DMS153 treated with DMSO at 0.1 percent for 48 hours (cell line): ENCODE measurements at regions not wholly inside any gene's neighbourhood (a gene's known extent, or its start where the extent isn't known, plus 50 kb on each side); places are given as distances from the start of the nearest gene placed in this dataset.
A peak's percentile ranks its signal among the peaks of the same experiment; 100 is the strongest.
"Not testable (repeated sequence)": the region's sequence is repeated elsewhere in the genome, so short reads cannot be mapped to it uniquely, and the experiment has no call there.

ENCODE experiments used
- DNase-seq: peaks from one replicate; lab custom pipeline; 2025; ENCODE audit not compliant: unreplicated experiment; lab: John Stamatoyannopoulos, UW

DNA sequence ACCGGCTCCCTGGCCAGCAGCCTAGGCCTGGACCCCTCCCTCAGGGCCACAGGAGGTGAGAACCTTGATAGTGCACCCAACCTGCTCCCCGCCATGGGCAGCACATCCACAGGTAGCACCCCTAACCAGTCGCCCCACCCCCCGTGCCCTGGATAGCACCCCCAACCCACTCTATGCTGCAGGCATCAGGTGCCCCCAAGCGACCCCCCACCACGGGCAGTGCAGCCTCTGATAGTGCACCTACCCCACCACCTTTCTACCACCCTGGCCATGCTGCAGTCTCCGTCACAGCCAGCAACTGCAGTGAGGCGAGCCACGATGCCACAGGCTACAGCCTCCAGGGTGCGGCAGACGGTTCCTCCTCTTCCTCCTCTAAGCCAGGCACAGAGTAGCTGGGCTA lies 55.6 kb downstream of the SOWAHC start:
- DNase-seq = no peak

DNA sequence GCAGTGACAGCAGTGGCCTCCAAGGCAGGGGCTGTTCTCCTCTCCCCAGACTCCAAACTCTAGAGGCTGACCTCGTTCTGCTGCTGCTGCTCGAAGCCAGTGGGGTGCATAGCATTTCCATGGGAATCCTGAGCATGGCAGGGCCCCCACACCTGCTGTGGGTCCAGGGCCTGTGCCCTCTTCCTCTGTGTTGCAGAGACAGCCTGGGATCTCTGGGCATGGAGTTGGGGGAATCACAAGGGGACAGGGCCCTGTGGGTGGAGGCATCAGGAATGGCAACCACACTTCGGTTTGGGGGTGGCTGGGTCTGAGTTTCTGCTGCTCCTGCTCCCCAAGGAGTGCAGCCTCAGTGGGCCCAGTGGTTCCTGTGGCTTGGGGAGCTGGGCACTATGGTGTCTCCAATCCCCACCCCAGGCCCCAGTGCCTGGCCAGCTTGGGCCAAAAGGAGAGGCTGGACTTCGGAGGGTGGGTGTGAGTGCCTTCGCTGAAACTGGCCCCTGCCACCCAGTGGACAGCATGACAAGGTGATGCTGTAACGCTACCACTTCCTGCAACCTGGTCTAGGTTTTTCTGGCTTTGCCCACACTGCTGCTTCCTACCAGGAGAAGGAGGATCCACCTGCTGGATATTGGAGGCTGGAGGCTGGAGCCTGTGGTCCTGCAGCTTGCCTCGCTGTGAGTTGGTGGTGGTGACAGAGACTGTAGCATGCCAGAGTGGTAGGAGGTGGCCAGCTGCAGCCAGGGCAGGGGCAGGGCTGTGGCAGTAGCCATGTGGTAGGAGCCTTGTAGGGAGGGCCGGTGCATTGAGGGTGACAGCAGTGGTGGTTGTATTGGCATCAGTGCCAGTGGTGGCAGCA lies 56.6 kb downstream of the SOWAHC start:
- no peak for DNase-seq

DNA sequence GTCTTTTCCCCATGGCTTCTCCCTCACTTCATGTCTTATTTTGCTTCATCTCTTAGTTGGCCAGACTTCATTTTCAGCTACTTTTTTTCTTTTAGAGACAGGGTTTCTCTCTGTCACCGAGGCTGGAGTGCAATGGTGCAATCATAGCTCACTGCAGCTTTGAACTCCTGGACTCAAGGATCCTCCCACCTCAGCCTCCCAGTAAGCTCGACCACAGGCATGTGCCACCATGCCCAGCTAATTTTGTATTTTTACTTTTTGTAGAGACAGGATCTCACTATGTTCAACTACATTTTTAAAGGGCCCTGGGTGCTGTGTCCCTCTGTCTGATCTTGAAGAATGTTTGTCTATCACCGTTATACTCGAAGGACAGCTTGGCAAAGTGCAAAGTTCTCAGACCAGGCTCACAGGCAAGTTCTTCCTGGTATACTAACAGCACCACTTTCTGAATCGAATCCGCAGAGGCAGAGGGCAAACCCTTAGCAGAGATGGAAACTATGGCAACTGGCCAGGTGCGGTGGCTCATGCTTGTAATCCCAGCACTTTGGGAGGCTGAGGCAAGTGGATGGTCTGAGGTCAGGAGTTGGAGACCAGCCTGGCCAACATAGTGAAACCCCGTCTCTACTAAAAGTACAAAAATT lies 60.9 kb downstream of the SOWAHC start:
- no peak for DNase-seq

DNA sequence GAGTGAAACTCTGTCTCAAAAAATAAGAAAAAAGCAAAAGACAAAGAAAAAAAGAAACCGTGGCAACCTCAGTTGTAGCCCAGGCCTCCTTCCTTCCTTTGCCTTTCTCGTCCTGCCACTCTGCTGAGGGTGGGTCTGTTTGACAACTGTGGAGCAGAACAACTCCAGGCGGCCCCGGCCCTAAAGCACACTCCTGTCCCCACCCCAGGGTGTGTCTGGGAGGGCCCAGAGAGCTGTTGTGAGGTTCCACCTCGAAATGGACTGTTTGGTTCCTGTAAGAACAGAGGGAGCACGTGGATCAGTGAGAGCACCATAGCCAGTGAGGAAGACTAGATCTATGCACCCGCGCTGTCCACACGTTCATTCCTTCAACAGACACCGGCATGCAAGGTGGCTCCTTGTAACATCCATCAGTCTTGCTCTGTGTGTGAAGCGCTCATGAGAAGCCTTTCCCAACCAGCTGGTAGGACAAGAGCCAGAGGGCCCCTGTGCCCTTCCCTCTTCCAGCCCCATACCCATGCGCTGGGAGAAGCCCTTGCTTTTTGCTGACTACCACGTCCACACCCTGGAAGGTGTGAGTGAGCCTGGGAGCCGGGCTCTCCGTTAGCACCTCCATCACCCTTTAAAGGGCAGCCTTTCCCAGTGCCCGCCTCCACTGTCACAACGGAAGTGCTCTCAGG lies 61.6 kb downstream of the SOWAHC start:
- peak; percentile 9 for DNase-seq

DNA sequence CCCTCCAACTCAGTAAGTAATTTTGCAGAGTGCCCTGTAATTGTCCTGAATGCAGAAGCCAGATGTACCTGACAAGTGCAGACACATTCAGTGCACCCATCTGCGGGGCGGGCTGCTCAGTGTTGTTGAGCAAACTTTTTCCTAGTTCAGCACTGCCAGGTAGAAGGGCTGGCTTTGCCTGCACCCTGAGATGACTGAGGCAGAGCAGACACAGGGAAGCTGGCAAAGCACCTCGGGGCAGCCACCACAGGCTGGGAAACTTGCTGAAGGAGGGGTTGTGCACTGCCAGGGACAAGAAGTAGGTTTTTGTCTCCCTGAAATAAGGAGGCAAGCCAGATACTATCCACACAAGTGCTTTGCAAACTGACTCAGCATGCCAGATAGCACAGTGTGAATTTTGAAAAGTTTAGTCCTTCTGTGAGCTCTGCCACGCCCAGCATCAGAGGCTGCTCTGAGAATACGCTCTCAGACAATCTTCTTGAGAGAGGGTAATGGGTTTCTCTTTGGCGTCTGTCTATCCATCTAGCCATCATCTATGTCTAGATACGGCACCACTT lies 62.3 kb downstream of the SOWAHC start:
- no peak for DNase-seq

DNA sequence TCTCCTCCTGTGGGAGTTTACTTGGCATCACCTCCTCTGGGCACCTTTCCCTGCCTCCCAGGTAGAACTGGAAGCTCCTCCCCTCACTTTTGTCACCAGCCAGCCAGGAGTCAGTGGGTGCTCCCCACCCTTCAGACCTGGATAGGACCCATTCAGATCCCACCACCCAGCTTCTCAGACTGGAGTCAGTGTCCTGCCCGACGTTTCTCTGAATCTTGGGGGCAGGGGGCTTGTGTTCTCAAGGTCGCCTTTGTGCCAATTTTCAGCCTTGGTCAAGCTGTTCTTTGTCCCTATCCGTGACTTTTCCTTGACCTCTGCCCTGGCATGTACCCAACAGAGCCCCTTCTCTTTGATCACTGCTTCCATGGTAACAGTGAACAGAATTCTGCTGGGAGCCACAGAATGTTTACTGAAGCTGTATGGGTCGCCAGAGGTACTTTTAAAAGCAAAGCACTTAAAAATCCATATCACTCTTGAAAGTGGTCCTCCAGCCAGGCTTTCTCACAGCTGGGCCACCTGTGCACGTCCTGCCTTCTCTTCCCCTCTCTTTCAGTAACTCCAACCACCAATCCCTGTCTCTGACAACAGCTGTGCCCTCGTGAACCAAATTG lies 63.1 kb downstream of the SOWAHC start:
- not testable (repeated sequence) for DNase-seq

DNA sequence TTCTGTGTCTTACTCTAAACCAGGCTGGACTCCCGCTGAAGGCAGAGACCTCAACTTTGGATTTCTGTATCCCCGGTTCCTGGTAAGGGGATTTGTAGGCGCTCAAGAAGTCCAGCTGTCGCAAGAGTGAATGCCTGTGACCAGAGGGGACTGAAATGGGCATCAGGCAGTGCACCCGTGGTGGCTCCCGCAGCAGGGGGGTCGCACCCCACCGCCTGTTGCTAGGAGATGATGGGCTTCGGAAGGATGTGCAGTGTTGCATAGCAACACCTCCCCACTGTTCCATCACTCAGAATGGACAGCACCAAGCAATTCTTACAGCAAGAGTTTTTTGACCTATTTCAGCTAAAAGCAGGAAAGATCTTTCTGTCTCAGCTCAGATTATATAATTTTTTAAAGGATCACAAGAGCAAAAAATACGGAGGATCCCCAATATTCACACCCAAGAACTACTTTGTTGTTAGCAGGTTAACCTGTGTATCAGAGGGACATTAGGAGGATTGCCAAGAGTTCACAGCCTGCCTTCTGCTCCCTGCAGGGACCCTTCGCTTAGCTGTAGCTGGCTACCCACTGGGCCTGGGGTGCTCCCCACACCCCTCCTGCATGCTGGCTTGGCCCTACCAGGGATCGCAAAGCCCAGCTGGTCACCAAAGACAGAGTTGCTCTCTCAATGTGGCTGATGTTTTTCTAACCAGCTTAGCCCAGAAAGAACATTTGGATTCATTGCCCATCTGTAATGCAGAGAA lies 63.8 kb downstream of the SOWAHC start:
- DNase-seq = no peak

DNA sequence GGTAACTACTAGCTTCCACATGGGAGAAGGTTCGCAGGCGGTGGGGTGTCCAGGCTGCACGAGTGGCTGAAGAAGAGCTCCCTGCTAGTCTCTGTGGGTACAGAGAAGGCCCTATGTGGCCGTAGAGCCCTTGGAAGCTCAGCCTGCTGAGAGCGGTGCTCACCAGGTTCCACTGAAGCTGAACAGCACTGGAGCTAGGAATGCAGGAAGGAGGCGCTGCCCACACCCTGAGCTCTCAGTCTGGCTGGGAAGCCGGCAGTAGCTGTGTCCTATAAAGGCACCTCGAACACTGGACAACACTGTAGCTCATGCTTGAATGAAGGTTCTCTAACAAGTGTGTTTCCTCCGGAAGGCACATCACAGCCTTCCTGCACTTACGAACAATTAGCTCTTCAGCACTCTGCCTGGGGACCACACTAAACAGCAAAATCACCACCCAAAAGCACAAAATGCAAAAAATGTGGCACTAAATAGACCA lies 64.6 kb downstream of the SOWAHC start:
- DNase-seq = not testable (repeated sequence)

DNA sequence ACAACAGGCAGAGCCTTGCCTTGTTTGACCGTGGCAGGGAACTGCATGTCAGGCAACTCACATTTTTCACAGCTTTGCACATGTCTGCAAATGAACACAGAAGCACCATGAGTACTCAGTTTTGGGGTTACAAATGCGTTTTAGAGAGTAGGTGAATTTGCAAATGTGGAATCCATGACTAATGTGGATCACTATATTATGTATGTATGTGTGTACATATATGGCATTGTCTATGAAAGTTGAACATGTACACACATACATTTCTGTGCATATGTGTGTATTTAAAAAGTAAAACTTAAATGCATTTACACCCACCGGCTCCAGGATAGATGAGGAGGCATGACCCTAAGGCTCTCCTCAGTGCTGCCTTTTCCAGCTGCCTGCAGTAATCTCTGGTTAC lies 65.1 kb downstream of the SOWAHC start:
- DNase-seq = no peak

DNA sequence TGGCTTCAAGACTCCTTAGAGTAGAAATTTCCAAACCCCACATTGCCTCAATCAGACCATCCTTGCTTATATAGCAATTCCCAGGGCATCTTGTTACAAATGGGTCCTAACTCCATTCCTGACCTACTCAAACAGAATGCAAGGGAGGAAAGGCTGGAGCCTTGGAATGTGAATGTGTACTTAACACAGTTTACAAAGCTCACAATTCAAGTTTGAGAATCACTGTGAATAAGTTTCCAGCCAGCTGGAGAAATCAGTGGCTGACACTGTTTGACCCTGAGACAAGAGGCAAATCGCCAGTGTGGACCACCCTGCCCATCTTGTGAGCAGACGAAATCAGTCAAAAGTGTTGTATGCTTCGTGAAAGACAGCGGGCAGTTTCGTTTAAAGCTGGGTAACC lies 65.5 kb downstream of the SOWAHC start:
- no peak for DNase-seq

DNA sequence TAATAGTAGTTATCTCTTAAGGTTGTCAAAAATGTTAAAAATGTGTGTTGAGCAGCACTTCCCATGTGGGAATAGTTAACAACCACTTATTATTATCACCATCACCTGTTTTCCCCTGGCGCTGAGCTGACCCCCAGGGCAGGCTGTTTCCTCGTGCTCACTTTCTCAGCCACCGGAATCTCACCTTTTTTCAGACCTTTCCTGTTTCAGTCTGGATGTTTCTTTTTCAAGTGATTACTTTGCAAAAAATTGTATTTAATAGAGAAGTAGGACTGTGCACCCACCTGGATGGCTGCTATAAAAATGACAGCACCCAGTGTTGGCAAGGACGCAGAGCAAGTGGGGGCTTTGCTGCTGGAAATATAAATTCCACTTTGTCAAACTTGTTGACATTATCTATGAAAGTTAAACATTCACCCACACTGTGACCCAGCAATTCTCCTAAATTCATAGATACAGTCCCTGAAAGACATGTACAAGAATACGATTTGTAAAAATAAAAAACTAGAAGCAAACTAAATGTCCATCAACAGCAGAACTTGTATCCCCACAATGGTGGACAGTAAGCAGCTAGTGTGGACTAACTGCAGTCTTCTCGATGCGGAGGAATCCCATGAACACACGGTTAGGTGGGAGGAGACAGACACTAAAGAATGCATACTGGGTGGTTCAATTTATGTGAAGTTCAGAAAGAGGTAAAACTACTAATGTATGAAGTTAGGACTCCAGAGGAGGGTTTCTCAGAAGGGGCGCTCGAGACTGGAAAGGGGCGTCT lies 66.5 kb downstream of the SOWAHC start:
- no peak for DNase-seq

DNA sequence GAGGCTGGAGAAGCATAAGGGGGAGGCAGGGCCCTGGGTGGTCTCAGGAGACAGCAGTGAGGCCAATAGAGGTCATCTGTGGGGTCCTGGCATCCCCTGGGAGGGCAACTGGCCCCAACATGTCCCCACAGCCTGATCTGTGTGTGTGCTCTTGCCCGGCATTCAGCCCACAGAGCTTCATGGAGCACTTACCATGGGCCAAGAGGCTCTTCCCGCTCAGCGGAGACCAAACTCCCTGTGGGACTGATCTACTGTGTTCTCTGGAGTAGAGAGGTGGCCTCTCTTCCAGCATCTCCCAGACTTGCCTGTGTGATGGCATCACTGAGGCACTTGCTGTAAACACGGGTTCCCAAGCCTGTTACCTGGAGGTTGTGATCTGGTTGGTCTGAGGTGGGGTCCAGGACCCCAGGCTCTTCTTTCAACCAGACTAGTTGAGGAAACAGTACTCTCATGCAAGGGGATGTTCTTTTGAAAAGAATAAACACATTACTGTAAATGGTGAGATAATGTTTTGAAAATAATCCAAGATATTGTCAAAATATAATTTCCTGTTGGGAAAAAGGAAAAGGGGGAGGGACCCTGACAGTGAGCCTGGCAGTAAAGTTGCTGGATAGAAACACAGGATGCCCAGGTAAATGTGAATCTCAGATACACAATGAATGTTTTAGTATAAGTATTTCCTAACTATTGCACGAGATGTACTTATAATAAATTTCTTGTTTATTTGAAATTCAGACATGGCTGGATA lies 67.6 kb downstream of the SOWAHC start:
- no peak for DNase-seq

DNA sequence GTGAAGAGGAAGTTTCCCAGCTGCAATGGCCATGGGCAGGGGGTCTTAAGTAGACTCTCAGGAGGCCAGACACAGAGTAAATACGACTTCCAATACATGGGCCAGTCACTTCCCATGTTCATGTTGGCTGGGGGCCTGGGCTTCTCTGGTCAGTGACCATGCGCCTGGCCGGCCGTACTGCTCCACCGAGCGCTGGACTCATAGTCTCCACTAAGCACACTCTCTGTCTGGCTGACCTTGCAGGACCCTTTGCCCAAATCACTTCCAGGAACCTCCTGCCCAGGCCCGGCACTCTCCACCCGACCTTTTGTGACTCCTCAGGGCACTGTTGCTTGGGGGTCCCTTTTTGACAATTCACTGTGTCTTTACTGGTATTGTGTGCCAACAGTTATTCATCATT lies 69.3 kb downstream of the SOWAHC start:
- no peak for DNase-seq

DNA sequence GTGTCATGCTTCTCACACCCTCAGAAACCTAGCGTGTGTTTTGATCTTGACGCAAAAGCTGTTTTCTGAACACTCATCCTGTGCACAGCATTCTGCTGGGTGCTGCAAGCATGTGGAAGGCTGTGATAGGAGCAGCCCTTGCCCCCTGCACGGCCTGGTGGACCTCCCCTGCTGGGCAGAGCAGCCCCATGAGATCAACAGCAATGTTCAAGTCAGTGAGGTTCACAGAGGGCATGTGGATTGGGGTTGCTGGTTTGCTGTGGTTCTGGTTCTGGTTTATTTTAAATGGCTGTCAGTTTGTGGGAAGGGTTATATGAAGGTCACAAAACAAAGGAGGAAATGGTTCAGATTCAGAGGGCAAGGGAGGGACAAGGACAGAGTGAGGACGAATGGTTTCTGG lies 71.3 kb downstream of the SOWAHC start:
- DNase-seq = no peak

DNA sequence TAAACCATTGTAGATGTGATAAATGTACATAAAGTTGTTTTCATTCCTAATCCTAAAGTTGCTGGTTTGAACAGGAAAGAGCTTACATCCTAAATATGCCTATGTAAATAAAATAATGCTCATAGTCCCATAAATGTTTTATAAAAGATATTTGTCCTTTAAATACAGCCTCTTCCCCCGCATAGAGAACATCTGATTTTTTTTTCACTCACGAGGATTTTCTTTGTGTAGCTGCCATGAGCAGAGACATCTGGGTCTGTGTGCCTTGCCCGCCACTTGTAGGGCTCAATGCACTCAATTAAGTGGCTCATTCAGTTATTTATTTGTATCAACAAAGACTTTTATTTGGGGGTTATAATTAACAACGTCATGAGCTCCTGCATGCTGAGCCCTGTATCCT lies 72.8 kb downstream of the SOWAHC start:
- no peak for DNase-seq

DNA sequence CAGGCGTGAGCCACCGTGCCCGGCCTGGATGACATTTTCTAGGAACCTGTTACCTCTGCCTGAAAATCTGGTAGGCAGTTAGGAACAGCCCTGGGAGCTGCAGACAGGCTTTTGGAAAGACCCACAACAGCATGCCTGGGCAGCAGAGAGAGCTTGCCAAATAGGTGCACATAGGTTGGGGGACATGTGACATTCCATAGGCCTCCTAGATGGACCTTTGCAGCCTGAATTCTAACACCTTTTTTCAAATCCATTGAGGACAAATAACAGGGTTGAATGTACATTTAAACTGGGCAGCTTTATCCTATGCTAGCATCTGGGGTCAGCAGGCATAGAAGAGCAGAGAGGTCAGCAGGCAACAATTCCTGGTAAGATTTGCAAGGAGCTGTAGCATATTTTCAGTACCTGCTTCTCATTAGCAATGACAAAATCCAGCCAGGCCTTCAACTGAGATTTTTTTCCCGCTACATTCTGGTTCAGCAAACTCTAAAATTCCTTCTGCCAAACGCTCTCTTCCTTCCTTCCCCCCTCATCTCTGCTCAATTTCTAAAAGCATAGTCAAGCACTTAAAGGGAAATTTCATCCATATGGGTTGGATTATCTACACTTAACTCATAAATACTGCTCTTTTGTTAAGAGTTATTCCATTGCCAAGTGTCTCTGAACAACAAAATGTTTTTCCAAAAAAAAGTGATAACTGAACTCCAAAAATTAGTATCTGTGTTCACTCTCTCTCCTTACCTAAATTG lies 75.2 kb downstream of the SOWAHC start:
- DNase-seq = no peak

DNA sequence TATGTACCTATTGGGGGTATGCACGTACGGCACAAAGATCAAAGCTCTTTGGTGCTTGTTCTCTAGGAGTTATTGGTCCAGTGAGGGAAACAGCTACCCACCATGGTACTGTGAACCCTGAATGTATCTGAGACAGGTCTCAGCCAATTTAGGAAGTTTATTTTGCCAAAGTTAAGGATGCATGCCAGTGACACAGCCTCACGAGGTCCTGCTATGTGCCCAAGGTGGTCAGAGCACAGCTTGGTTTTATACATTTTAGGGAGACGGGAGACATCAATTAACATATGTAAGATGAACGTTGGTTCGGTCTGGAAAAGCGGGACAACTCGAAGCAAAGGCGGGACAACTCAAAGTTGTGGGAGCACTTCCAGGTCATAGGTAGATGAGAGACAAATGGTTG lies 75.8 kb downstream of the SOWAHC start:
- DNase-seq = no peak

DNA sequence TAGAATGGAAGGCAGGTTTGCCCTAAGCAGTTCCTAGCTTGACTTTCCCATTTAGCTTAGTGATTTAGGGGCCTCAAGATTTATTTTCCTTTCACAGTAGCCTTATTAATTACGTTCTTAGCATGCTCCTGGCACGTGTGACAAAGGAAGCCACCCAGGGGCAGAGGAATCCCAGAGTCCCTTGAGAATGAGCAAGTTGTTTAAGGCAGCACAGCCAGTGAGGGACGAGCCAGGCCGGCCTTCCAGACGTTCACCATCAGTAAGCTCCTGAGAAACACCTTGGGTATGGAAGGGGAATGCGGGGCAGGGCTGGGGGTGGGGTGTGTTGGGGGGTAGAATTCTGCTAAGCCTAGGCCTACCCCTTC lies 76.3 kb downstream of the SOWAHC start:
- no peak for DNase-seq
